ENCODE measurements at regions not wholly inside any gene's neighbourhood (a gene's known extent, or its start where the extent isn't known, plus 50 kb on each side); places are given as distances from the start of the nearest gene placed in this dataset.

DNA sequence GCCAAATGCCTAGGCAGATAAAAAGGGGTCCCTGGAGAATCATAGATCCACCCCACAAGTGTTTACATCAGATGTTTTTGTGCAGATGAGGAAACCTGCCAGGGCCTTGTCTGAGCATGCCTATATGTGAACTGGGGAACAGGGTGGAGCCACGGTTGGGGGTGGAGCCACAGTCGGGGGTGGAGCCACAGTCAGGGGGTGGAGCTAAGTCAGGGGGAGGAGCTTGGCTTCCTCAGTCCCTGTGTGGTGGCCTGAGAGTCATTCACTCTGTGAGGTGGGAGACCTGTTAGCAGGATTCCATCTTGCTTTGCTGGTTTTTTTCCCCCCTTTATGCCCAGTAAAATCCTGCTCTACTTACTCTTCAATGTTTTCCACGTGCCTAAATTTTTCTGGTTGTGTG, 57.8 kb upstream of the TGFBR2 start:
- H3K9ac ChIP-seq (ENCODE audit: low read length), result no peak overlapping the region
- H3K79me2 ChIP-seq (replicated peaks; ENCODE audit: insufficient read depth, low read length), result no peaks in the 10 kb centered on the region
- H3K9me3 ChIP-seq (ENCODE audit: low read length), result no peaks in the 10 kb centered on the region
- no peak overlapping the region for H3K4me3 ChIP-seq (ENCODE audit: low read length)
- H2AFZ ChIP-seq (ENCODE audit: low read depth, low read length), result no peak overlapping the region
- no peak overlapping the region for H3K4me2 ChIP-seq (ENCODE audit: low read length)
- H3K27me3 ChIP-seq (ENCODE audit: insufficient read depth, low read depth, low read length), result peaks cover 5% of the 10 kb centered on the region
- H4K20me1 ChIP-seq (ENCODE audit: insufficient read depth), result no peaks in the 10 kb centered on the region
- H3K36me3 ChIP-seq (ENCODE audit: insufficient read depth, low read length), result no peaks in the 10 kb centered on the region
- no peaks in the 10 kb centered on the region for H3F3A ChIP-seq (ENCODE audit: insufficient read depth, low read length, poor library complexity, severe bottlenecking)
- H3K9me2 ChIP-seq (ENCODE audit: insufficient read depth, low read length), result no peaks in the 10 kb centered on the region
- no peak overlapping the region for H3K27ac ChIP-seq (ENCODE audit: low read length)
- TF ChIP-seq TAF1 (IDR thresholded peaks at IDR 0.05; ENCODE audit: low read depth) (no peak), POLR2AphosphoS5 (IDR thresholded peaks at IDR 0.05) (no peak)

- TF ChIP-seq CTCF (IDR thresholded peaks at IDR 0.05; ENCODE audit: poor library complexity, severe bottlenecking), result no peak
- TF ChIP-seq MXI1 (conservative IDR thresholded peaks at IDR 0.05; ENCODE audit: poor library complexity, severe bottlenecking), result no peak
- peak; percentile 14 for TF ChIP-seq REST (IDR thresholded peaks at IDR 0.05; ENCODE audit: borderline replicate concordance)
- TF ChIP-seq SMC3 (conservative IDR thresholded peaks at IDR 0.05; ENCODE audit: poor library complexity), result no peak
- TF ChIP-seq EZH2 (IDR thresholded peaks at IDR 0.05; ENCODE audit: borderline replicate concordance, insufficient read depth, low read length, poor library complexity, severe bottlenecking), result no peak
- TF ChIP-seq EP300 (conservative IDR thresholded peaks at IDR 0.05; ENCODE audit: poor library complexity, severe bottlenecking), result no peak
- no peak for TF ChIP-seq TAF1 (IDR thresholded peaks at IDR 0.05; ENCODE audit: low read depth)
- TF ChIP-seq POLR2AphosphoS5 (IDR thresholded peaks at IDR 0.05), result peak; percentile 54
- TF ChIP-seq RAD21 (conservative IDR thresholded peaks at IDR 0.05), result no peak
- Histone ChIP-seq H2AFZ (ENCODE audit: low read depth, low read length) (no peak overlapping the region), H3K9ac (ENCODE audit: low read length) (no peak overlapping the region), H3K79me2 (replicated peaks; ENCODE audit: insufficient read depth, low read length) (no peaks in the 10 kb centered on the region), H3K9me2 (ENCODE audit: insufficient read depth, low read length) (no peaks in the 10 kb centered on the region), H3K4me2 (ENCODE audit: low read length) (no peak overlapping the region), H4K20me1 (ENCODE audit: insufficient read depth) (no peaks in the 10 kb centered on the region), H3K36me3 (ENCODE audit: insufficient read depth, low read length) (no peaks in the 10 kb centered on the region), H3K9me3 (ENCODE audit: low read length) (no peaks in the 10 kb centered on the region), H3K27ac (ENCODE audit: low read length) (no peak overlapping the region), H3K4me3 (ENCODE audit: low read length) (no peak overlapping the region), H3F3A (ENCODE audit: insufficient read depth, low read length, poor library complexity, severe bottlenecking) (no peaks in the 10 kb centered on the region), H3K27me3 (ENCODE audit: insufficient read depth, low read depth, low read length) (peaks cover 5% of the 10 kb centered on the region)
Measured at GRCh38 chr3:30549600-30549999, 56.8 kb upstream of the TGFBR2 start.

DNA sequence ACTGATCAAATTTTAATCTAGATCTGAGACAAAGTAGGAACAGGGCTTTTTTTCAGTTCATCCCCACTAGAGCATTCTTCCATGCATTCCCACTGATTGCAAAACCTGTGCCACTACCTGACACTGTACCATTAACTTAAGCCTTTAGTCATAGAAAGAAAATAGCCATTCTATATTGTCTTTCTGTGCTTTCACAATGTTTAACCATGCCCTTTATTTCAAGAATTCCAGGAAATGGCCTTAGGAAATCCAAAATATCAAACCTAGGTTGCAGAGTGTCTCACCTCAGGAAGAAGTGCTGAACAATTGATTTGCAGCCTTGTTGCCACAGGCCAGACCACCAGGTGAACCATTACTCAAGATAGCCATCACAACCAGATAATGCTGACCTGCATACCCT, 56.2 kb upstream of the TGFBR2 start:
- Histone ChIP-seq H2AFZ (ENCODE audit: low read depth, low read length) (no peak overlapping the region), H3K79me2 (replicated peaks; ENCODE audit: insufficient read depth, low read length) (no peaks in the 10 kb centered on the region), H3K27me3 (ENCODE audit: insufficient read depth, low read depth, low read length) (peaks cover 5% of the 10 kb centered on the region), H3F3A (ENCODE audit: insufficient read depth, low read length, poor library complexity, severe bottlenecking) (no peaks in the 10 kb centered on the region), H3K27ac (ENCODE audit: low read length) (no peak overlapping the region), H3K9me3 (ENCODE audit: low read length) (no peaks in the 10 kb centered on the region), H3K4me2 (ENCODE audit: low read length) (no peak overlapping the region), H3K36me3 (ENCODE audit: insufficient read depth, low read length) (no peaks in the 10 kb centered on the region), H4K20me1 (ENCODE audit: insufficient read depth) (no peaks in the 10 kb centered on the region), H3K9me2 (ENCODE audit: insufficient read depth, low read length) (no peaks in the 10 kb centered on the region), H3K4me3 (ENCODE audit: low read length) (no peak overlapping the region), H3K9ac (ENCODE audit: low read length) (no peak overlapping the region)
- TF ChIP-seq POLR2AphosphoS5 (IDR thresholded peaks at IDR 0.05) (no peak), TAF1 (IDR thresholded peaks at IDR 0.05; ENCODE audit: low read depth) (no peak), EP300 (conservative IDR thresholded peaks at IDR 0.05; ENCODE audit: poor library complexity, severe bottlenecking) (no peak), RAD21 (conservative IDR thresholded peaks at IDR 0.05) (no peak), CTCF (IDR thresholded peaks at IDR 0.05; ENCODE audit: poor library complexity, severe bottlenecking) (no peak), MXI1 (conservative IDR thresholded peaks at IDR 0.05; ENCODE audit: poor library complexity, severe bottlenecking) (no peak), SMC3 (conservative IDR thresholded peaks at IDR 0.05; ENCODE audit: poor library complexity) (no peak), EZH2 (IDR thresholded peaks at IDR 0.05; ENCODE audit: borderline replicate concordance, insufficient read depth, low read length, poor library complexity, severe bottlenecking) (no peak), REST (IDR thresholded peaks at IDR 0.05; ENCODE audit: borderline replicate concordance) (no peak)

Measured in neural cell (in vitro differentiated cells).